Spleen (tissue), 11 donors: ENCODE measurements at regions not wholly inside any gene's neighbourhood (a gene's known extent, or its start where the extent isn't known, plus 50 kb on each side); places are given as distances from the start of the nearest gene placed in this dataset.

Experiments
- DNase-seq: peaks from one replicate; pipeline ENCODE4 v3.0.0-alpha.2; 2020
- H3K27ac ChIP-seq, 8 donors: fragments of 200-600 bp; sonication (generic) in 7 of 8; 1 replicate in 4 of 8; 2 replicates in 4 of 8; pipeline versions ENCODE4 v1.5.0 to v1.8.0; 2016 to 2021; ENCODE audit warnings: inconsistent platforms in 4 of 8, mild to moderate bottlenecking in 4 of 8, moderate library complexity in 1 of 8
- H3K27me3 ChIP-seq, 7 donors: fragments of 200-600 bp; sonication (generic) in 6 of 7; replicated peaks in 1 of 7; 1 replicate in 4 of 7; 2 replicates in 3 of 7; pipeline versions ENCODE4 v1.5.0 to v1.8.0; 2016 to 2021; ENCODE audit warnings: inconsistent platforms in 3 of 7, mild to moderate bottlenecking in 1 of 7
- H3K36me3 ChIP-seq, 6 donors: fragments of 200-600 bp; sonication (generic) in 5 of 6; 1 replicate in 4 of 6; 2 replicates in 2 of 6; pipeline versions ENCODE4 v1.5.0 to v1.8.0; 2016 to 2021; ENCODE audit warnings: inconsistent platforms in 2 of 6
- H3K4me1 ChIP-seq, 6 donors: fragments of 200-600 bp; sonication (generic) in 5 of 6; 1 replicate in 3 of 6; 2 replicates in 3 of 6; pipeline versions ENCODE4 v1.5.0 to v1.8.0; 2016 to 2021; ENCODE audit warnings: inconsistent platforms in 3 of 6
- H3K4me3 ChIP-seq, 8 donors: fragments of 200-600 bp; sonication (generic) in 7 of 8; 1 replicate in 4 of 8; 2 replicates in 4 of 8; pipeline versions ENCODE4 v1.5.0 to v1.8.0; 2016 to 2021; ENCODE audit warnings: inconsistent platforms in 4 of 8, mild to moderate bottlenecking in 4 of 8, moderate library complexity in 2 of 8
- H3K9me3 ChIP-seq, 8 donors: fragments of 200-600 bp; sonication (generic) in 7 of 8; 1 replicate in 4 of 8; 2 replicates in 4 of 8; pipeline versions ENCODE4 v1.5.0 to v1.8.0; 2016 to 2021; ENCODE audit warnings: inconsistent platforms in 4 of 8
- POLR2A ChIP-seq, 3 donors: fragments of 450-650 bp; IDR thresholded peaks; one replicate each; pipeline ENCODE4 v1.5.1; 2017; ENCODE audit warnings: antibody characterized with exemption in 3 of 3, mild to moderate bottlenecking in 1 of 3
- POLR2AphosphoS5 ChIP-seq, 3 donors: sonication (generic); formaldehyde crosslinking; IDR thresholded peaks; one replicate each; pipeline ENCODE4 v1.5.1; 2017; ENCODE audit warnings: antibody characterized with exemption in 3 of 3
- WGBS, 5 donors: extraction: QIAGEN DNeasy Blood & Tissue Kit in 3 of 5; methylation state at CpG; one replicate each; pipeline versions ENCODE4 v1.1.5 to v1.1.7; 2013 to 2018; 5-methylcytosine and 5-hydroxymethylcytosine counted together
- intact Hi-C: fragments of 100-400 bp; cut with DNase I; formaldehyde crosslinking; loops from one replicate; pipeline ENCODE4 v1.15.0; 2023; ENCODE audit warnings: low total_unique reads
- TF ChIP-seq, protein P1 (sequence below), 11 experiments: fragments of 200-600 bp in 7 of 11; fragments of 450-650 bp in 4 of 11; sonication (generic) in 4 of 11; IDR thresholded peaks in 8 of 11; conservative IDR thresholded peaks in 3 of 11; 1 replicate in 7 of 11; 2 replicates in 4 of 11; pipeline versions ENCODE4 v1.4.0 to v1.8.0; 2016 to 2021; ENCODE audit warnings: antibody characterized with exemption in 11 of 11, inconsistent platforms in 4 of 11, mild to moderate bottlenecking in 1 of 11
- donor health status: healthy with polysubstance abuse.
- donor health status: DM: no; HTN: no; CAD: no; lungs with moderate emphysema.
- donor health status: DM: no; HTN: no; CAD: no.
- donor health status: Bipolar disorder and iron deficiency.
- donor health status: healthy.
- donor health status: DM: no; HTN: no; CAD: no.
- donor health status: DM: yes; HTN: yes; CAD: no.

DNA sequence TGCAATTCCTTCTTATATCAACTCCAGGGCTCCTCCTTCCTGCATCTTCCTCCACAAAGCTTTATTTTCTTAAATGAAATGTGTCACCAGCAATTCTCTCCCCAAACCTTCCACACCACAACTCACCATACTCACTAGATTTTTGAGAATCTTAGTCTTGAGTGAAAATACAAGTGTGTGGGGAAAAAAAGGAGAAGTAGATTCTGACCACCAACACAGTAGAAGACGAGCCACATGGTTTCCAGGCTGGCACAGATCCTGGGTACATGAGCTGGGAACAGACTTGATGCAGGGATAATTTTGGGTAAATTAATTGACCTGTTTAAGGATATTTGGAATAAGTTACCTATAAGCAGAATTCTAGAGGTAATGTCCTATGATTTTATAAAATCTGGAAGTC, 72.8 kb upstream of the KCNJ15 start:
- H3K36me3 ChIP-seq = no peaks in the 10 kb centered on the region
- 15 to 47% (median 32%) methylated on average over 1 of the region's 1 CpG for WGBS, 5 donors
- intact Hi-C loops = no loop called here
- no peak for DNase-seq
- H3K27ac ChIP-seq = no peak overlapping the region
- peaks cover 0 to 37% (median 23%) of the 10 kb centered on the region in 8 donors for H3K9me3 ChIP-seq
- H3K27me3 ChIP-seq = no peaks in the 10 kb centered on the region
- TF ChIP-seq, protein P1, sequence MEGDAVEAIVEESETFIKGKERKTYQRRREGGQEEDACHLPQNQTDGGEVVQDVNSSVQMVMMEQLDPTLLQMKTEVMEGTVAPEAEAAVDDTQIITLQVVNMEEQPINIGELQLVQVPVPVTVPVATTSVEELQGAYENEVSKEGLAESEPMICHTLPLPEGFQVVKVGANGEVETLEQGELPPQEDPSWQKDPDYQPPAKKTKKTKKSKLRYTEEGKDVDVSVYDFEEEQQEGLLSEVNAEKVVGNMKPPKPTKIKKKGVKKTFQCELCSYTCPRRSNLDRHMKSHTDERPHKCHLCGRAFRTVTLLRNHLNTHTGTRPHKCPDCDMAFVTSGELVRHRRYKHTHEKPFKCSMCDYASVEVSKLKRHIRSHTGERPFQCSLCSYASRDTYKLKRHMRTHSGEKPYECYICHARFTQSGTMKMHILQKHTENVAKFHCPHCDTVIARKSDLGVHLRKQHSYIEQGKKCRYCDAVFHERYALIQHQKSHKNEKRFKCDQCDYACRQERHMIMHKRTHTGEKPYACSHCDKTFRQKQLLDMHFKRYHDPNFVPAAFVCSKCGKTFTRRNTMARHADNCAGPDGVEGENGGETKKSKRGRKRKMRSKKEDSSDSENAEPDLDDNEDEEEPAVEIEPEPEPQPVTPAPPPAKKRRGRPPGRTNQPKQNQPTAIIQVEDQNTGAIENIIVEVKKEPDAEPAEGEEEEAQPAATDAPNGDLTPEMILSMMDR (IDR thresholded peaks at IDR 0.05 in 8 of 11, conservative IDR thresholded peaks at IDR 0.05 in 3 of 11) = no peak
- no peak for TF ChIP-seq POLR2AphosphoS5 (IDR thresholded peaks at IDR 0.05)
- no peak for TF ChIP-seq POLR2A (IDR thresholded peaks at IDR 0.05)
- no peaks in the 10 kb centered on the region for H3K4me1 ChIP-seq
- H3K4me3 ChIP-seq = no peak overlapping the region

DNA sequence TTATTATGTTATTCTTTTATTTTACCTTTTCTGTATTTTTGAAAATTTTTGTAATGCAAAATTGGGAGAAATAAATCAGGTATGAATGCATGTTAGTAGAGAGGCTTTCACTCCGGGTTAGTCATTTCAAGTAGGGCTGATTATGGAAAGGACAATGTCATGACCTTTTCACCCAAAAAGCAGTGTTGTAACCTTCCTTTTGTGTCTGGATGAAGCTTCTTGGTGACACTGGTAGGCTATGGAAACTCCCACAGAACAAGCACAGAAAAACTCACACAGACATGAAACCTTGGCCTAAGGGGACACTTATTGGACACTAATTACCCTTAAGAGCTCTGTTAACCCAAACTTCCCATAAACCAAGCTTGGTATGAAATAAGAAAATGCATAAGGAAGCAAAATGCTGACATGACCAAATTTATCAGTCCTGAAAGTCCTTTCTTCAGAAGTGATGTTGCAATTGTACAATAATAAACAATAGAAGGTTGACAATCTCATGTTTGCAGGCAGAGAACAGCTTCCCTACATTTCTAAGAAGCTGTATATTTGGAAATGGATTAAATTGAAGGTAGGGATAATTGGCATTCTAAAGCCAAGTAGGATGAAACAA, 70.0 kb upstream of the KCNJ15 start:
- Histone ChIP-seq H3K4me3 (no peak overlapping the region), H3K4me1 (no peaks in the 10 kb centered on the region), H3K9me3 (peaks cover 0 to 41% (median 23%) of the 10 kb centered on the region in 8 donors), H3K27me3 (no peaks in the 10 kb centered on the region), H3K27ac (no peak overlapping the region), H3K36me3 (no peaks in the 10 kb centered on the region)
- DNase-seq = no peak
- intact Hi-C loops = no loop called here
- TF ChIP-seq POLR2A (IDR thresholded peaks at IDR 0.05) (no peak), POLR2AphosphoS5 (IDR thresholded peaks at IDR 0.05) (no peak)
- TF ChIP-seq, protein P1 (IDR thresholded peaks at IDR 0.05 in 8 of 11, conservative IDR thresholded peaks at IDR 0.05 in 3 of 11) = no peak
- 83 to 100% (median 87%) methylated on average over 1 of the region's 1 CpG for WGBS, 5 donors

DNA sequence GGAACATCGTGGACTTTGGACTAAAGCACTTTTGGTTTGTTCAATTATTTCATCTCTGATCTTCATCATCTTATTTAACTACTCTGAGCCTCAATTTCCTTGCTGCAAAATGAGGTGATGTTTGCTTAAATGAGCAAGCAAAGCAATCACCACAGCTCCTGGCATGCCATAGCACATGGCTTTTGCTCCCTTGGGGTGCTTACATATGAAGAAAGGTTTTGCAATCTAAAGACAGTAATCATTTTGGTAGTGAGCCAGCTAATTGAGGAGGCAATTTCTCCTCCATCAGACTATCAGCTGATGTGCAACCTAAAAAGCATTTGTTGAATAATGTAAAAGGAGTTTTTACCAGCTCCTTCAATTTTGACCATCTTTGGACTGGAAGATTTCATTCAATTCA, 68.8 kb upstream of the KCNJ15 start:
- no peaks in the 10 kb centered on the region for H3K27me3 ChIP-seq
- no peak overlapping the region for H3K4me3 ChIP-seq
- TF ChIP-seq POLR2AphosphoS5 (IDR thresholded peaks at IDR 0.05) = no peak
- TF ChIP-seq POLR2A (IDR thresholded peaks at IDR 0.05) = no peak
- TF ChIP-seq, protein P1 (IDR thresholded peaks at IDR 0.05 in 8 of 11, conservative IDR thresholded peaks at IDR 0.05 in 3 of 11) = no peak
- H3K27ac ChIP-seq = no peak overlapping the region
- H3K4me1 ChIP-seq = no peaks in the 10 kb centered on the region
- no peaks in the 10 kb centered on the region for H3K36me3 ChIP-seq
- 90 to 100% (median 95%) methylated on average over 1 of the region's 1 CpG for WGBS, 5 donors
- peaks cover 0 to 41% (median 25%) of the 10 kb centered on the region in 8 donors for H3K9me3 ChIP-seq
- intact Hi-C loops = no loop called here
- no peak for DNase-seq

DNA sequence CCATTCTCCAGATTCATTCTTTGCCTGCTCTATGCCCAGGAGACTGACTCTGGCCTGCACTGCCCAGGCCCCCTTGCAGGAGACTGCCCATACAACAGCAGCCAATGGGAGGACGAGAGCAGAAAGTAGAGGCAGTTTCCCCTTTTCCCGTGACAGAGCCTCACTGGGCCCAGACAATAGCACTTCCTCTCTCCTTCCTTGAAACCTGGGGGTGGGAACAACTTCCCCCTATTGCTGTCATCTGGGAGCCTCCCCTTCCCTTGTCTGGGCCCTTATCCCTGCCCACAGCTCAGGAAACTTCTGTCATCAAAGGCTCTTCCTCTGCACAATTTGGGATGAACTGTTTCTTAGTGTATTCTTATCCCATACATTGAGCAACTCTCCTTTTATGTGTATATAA, 60.8 kb upstream of the KCNJ15 start:
- Histone ChIP-seq H3K4me1 (peaks cover 0 to 4% (median 0%) of the 10 kb centered on the region in 6 donors), H3K36me3 (no peaks in the 10 kb centered on the region), H3K27me3 (no peaks in the 10 kb centered on the region), H3K27ac (no peak overlapping the region), H3K4me3 (no peak overlapping the region), H3K9me3 (peaks cover 0 to 43% (median 12%) of the 10 kb centered on the region in 8 donors)
- no peak for DNase-seq
- TF ChIP-seq, protein P1 (IDR thresholded peaks at IDR 0.05 in 8 of 11, conservative IDR thresholded peaks at IDR 0.05 in 3 of 11) = no peak
- no peak for TF ChIP-seq POLR2A (IDR thresholded peaks at IDR 0.05)
- intact Hi-C loops = no loop called here
- WGBS, 5 donors = 23 to 63% (median 39%) methylated on average over 2 of the region's 2 CpGs
